DOHH2 (cell line): ENCODE measurements at regions not wholly inside any gene's neighbourhood (a gene's known extent, or its start where the extent isn't known, plus 50 kb on each side); places are given as distances from the start of the nearest gene placed in this dataset.

Source experiments
- H3F3A ChIP-seq: fragments of 200-600 bp; sonication (generic), shearing (Covaris generic); 2 replicates; pipeline ENCODE4 v1.6.0; 2016; ENCODE audit warnings: antibody characterized with exemption, mild to moderate bottlenecking; ENCODE audit not compliant: control insufficient read depth, insufficient read depth
- H3K27ac ChIP-seq: fragments of 200-600 bp; sonication (generic); 2 replicates; pipeline ENCODE4 v1.5.1; 2014; ENCODE audit warnings: low read depth, mild to moderate bottlenecking, low read length, moderate library complexity
- H3K27me3 ChIP-seq: fragments of 200-600 bp; sonication (generic); 2 replicates; pipeline ENCODE4 v1.6.1; 2014; ENCODE audit warnings: mild to moderate bottlenecking, low read length, mixed read lengths; ENCODE audit not compliant: control insufficient read depth
- H3K36me3 ChIP-seq: fragments of 200-600 bp; sonication (generic); 2 replicates; pipeline ENCODE4 v1.6.1; 2014; ENCODE audit warnings: mild to moderate bottlenecking, low read length, moderate library complexity, mixed read lengths; ENCODE audit not compliant: control insufficient read depth
- H3K4me1 ChIP-seq: fragments of 200-600 bp; sonication (generic); 2 replicates; pipeline ENCODE4 v1.6.1; 2014; ENCODE audit warnings: mild to moderate bottlenecking, low read length, mixed read lengths; ENCODE audit not compliant: control insufficient read depth
- H3K4me2 ChIP-seq: fragments of 200-600 bp; sonication (generic); 2 replicates; pipeline ENCODE4 v1.6.0; 2014; ENCODE audit warnings: mild to moderate bottlenecking, low read length, moderate library complexity
- H3K4me3 ChIP-seq: fragments of 200-600 bp; sonication (generic); 2 replicates; pipeline ENCODE4 v1.5.1; 2014; ENCODE audit warnings: mild to moderate bottlenecking, low read length, mixed read lengths
- H3K79me2 ChIP-seq: fragments of 200-600 bp; sonication (generic); 2 replicates; pipeline ENCODE4 v1.6.1; 2014; ENCODE audit warnings: mild to moderate bottlenecking, low read length, mixed read lengths; ENCODE audit not compliant: control insufficient read depth
- H3K9me2 ChIP-seq: fragments of 200-600 bp; sonication (generic); replicated peaks from 2 replicates; pipeline ENCODE4 v1.6.1; 2014; ENCODE audit warnings: mild to moderate bottlenecking, low read length, mixed read lengths; ENCODE audit not compliant: control insufficient read depth
- H3K9me3 ChIP-seq: fragments of 200-600 bp; sonication (generic); 2 replicates; pipeline ENCODE4 v1.6.1; 2014; ENCODE audit warnings: antibody characterized with exemption, low read length, mixed read lengths; ENCODE audit not compliant: control insufficient read depth, insufficient read depth
- H4K20me1 ChIP-seq: fragments of 200-600 bp; sonication (generic); 2 replicates; pipeline ENCODE4 v1.6.0; 2014; ENCODE audit warnings: low read depth, mild to moderate bottlenecking, antibody characterized with exemption, low read length, moderate library complexity; ENCODE audit not compliant: control insufficient read depth, insufficient read depth
- CTCF ChIP-seq: fragments of 200-600 bp; sonication (generic); IDR thresholded peaks from one replicate; pipeline ENCODE4 v1.5.1; 2014; ENCODE audit warnings: antibody characterized with exemption, mild to moderate bottlenecking, low read depth, low read length; ENCODE audit not compliant: poor library complexity, severe bottlenecking
- EZH2phosphoT487 ChIP-seq: fragments of 200-600 bp; sonication (generic); IDR thresholded peaks from 2 replicates; pipeline ENCODE4 v1.6.1; 2017; ENCODE audit warnings: borderline replicate concordance, mild to moderate bottlenecking, antibody characterized with exemption, low read length, moderate library complexity, mixed read lengths

DNA sequence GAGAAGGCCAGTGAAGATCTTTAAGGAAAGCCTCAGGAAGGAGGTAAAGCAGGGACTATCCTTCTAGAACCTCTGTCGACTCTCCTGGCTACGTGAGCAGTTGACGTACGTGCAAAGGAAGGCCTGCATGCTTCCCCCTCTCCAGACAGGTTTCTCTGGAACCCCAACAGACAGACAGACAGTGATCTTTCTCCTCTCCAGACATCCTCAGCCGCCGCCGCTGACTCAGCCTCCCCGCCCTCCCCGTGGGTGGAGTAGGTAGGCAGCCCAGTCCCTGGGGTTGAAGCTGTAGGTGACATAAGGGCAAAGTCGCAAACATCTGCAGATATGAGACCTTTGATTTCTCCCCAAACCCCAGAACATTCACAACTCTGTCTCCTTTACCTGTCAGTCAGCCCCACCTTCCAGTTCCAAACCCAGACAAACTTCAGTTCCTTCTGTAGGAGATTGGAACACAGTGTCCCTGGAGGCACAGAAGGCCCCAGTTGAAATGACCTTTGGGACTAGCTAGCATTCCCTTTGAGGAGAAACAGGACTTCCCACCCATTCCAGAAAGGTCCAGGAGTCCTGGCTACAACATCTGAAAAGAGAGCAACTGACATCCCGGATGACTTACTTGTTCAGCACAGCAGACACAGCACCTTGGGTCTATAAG, 146.0 kb upstream of the JUN start:
- H3K36me3 ChIP-seq: no peaks in the 10 kb centered on the region
- H3K27me3 ChIP-seq: no peaks in the 10 kb centered on the region
- no peaks in the 10 kb centered on the region for H4K20me1 ChIP-seq
- no peak for TF ChIP-seq EZH2phosphoT487
- no peak for TF ChIP-seq CTCF
- H3K27ac ChIP-seq: no peak overlapping the region
- no peaks in the 10 kb centered on the region for H3K79me2 ChIP-seq
- no peaks in the 10 kb centered on the region for H3K4me1 ChIP-seq
- no peaks in the 10 kb centered on the region for H3K9me3 ChIP-seq
- H3F3A ChIP-seq: no peaks in the 10 kb centered on the region
- H3K9me2 ChIP-seq: no peaks in the 10 kb centered on the region
- no peak overlapping the region for H3K4me2 ChIP-seq
- no peak overlapping the region for H3K4me3 ChIP-seq

GRCh38 chr1:58931024-58931423, 147.2 kb upstream of the JUN start:
- Histone ChIP-seq H3K36me3 (no peaks in the 10 kb centered on the region), H4K20me1 (no peaks in the 10 kb centered on the region), H3K4me3 (no peak overlapping the region), H3K4me1 (no peaks in the 10 kb centered on the region), H3K9me2 (no peaks in the 10 kb centered on the region), H3K9me3 (no peaks in the 10 kb centered on the region), H3K27ac (no peak overlapping the region), H3K4me2 (no peak overlapping the region), H3F3A (no peaks in the 10 kb centered on the region), H3K79me2 (no peaks in the 10 kb centered on the region), H3K27me3 (no peaks in the 10 kb centered on the region)
- TF ChIP-seq EZH2phosphoT487 (no peak), CTCF (no peak)

DNA sequence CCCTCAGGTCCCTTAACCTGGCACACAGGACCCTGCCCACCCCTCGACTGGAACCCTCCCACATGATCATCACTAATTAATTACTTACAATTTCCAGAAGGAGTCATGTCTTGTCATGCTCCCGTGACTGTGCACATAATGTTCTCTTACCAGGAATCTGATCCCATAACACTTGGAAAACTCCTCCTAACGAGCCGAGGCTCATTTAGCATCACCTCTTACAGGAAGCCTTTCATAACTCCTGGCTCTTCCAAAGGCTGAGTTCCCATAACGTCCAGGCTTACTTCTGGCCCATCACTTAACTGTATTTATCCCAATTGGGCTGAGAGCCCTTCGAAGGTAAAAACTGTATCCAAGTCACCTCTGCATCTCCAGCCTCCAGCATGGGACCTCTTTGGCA, 147.9 kb upstream of the JUN start:
- TF ChIP-seq EZH2phosphoT487 (no peak), CTCF (no peak)
- Histone ChIP-seq H3F3A (no peaks in the 10 kb centered on the region), H3K27me3 (no peaks in the 10 kb centered on the region), H3K27ac (no peak overlapping the region), H3K36me3 (no peaks in the 10 kb centered on the region), H4K20me1 (no peaks in the 10 kb centered on the region), H3K4me2 (no peak overlapping the region), H3K4me3 (no peak overlapping the region), H3K9me2 (no peaks in the 10 kb centered on the region), H3K79me2 (no peaks in the 10 kb centered on the region), H3K4me1 (no peaks in the 10 kb centered on the region), H3K9me3 (no peaks in the 10 kb centered on the region)
